ENCODE measurements at regions not wholly inside any gene's neighbourhood (a gene's known extent, or its start where the extent isn't known, plus 50 kb on each side); places are given as distances from the start of the nearest gene placed in this dataset.

- Histone ChIP-seq H3K27me3 (no peaks in the 10 kb centered on the region), H3K36me3 (no peaks in the 10 kb centered on the region), H3K9me3 (no peaks in the 10 kb centered on the region), H3K4me3 (ENCODE audit: low read depth in 1 of 2, low read length in 1 of 2) (no peak overlapping the region), H3K4me1 (ENCODE audit: control insufficient read depth in 1 of 2, insufficient read depth in 1 of 2, low read depth in 1 of 2, low read length in 1 of 2) (no peaks in the 10 kb centered on the region), H3K27ac (no peak overlapping the region)
- no peak for TF ChIP-seq CTCF (IDR thresholded peaks at IDR 0.05)
Measured at GRCh38 chr6:74851596-74851995, 354.3 kb downstream of the COL12A1 start.

- no peaks in the 10 kb centered on the region for H3K36me3 ChIP-seq
- H3K27ac ChIP-seq: no peak overlapping the region
- H3K4me3 ChIP-seq (ENCODE audit: low read depth in 1 of 2, low read length in 1 of 2): no peak overlapping the region
- no peak for TF ChIP-seq CTCF (IDR thresholded peaks at IDR 0.05)
- H3K4me1 ChIP-seq (ENCODE audit: control insufficient read depth in 1 of 2, insufficient read depth in 1 of 2, low read depth in 1 of 2, low read length in 1 of 2): no peaks in the 10 kb centered on the region
- no peaks in the 10 kb centered on the region for H3K9me3 ChIP-seq
- H3K27me3 ChIP-seq: no peaks in the 10 kb centered on the region
Measured at GRCh38 chr6:74840953-74841352, 364.9 kb downstream of the COL12A1 start.

GRCh38 chr6:74834967-74835366, 370.9 kb downstream of the COL12A1 start:
- no peaks in the 10 kb centered on the region for H3K36me3 ChIP-seq

GRCh38 chr6:74826263-74826662, 379.6 kb downstream of the COL12A1 start:
- Histone ChIP-seq H3K4me3 (ENCODE audit: low read depth in 1 of 2, low read length in 1 of 2) (no peak overlapping the region), H3K9me3 (no peaks in the 10 kb centered on the region), H3K27ac (no peak overlapping the region), H3K27me3 (no peaks in the 10 kb centered on the region), H3K36me3 (no peaks in the 10 kb centered on the region), H3K4me1 (ENCODE audit: control insufficient read depth in 1 of 2, insufficient read depth in 1 of 2, low read depth in 1 of 2, low read length in 1 of 2) (no peaks in the 10 kb centered on the region)
- TF ChIP-seq CTCF (IDR thresholded peaks at IDR 0.05): no peak

More at GRCh38 chr6:74834967-74835366, 370.9 kb downstream of the COL12A1 start:
- Histone ChIP-seq H3K4me1 (ENCODE audit: control insufficient read depth in 1 of 2, insufficient read depth in 1 of 2, low read depth in 1 of 2, low read length in 1 of 2) (no peaks in the 10 kb centered on the region), H3K9me3 (no peaks in the 10 kb centered on the region), H3K27ac (no peak overlapping the region), H3K4me3 (ENCODE audit: low read depth in 1 of 2, low read length in 1 of 2) (no peak overlapping the region), H3K27me3 (no peaks in the 10 kb centered on the region)
- no peak for TF ChIP-seq CTCF (IDR thresholded peaks at IDR 0.05)

- H3K36me3 ChIP-seq: no peaks in the 10 kb centered on the region
- no peaks in the 10 kb centered on the region for H3K27me3 ChIP-seq
- no peak for TF ChIP-seq CTCF (IDR thresholded peaks at IDR 0.05)
- H3K4me3 ChIP-seq (ENCODE audit: low read depth in 1 of 2, low read length in 1 of 2): no peak overlapping the region
- H3K27ac ChIP-seq: no peak overlapping the region
- no peaks in the 10 kb centered on the region for H3K4me1 ChIP-seq (ENCODE audit: control insufficient read depth in 1 of 2, insufficient read depth in 1 of 2, low read depth in 1 of 2, low read length in 1 of 2)
- H3K9me3 ChIP-seq: no peaks in the 10 kb centered on the region
Measured at GRCh38 chr6:74814440-74814839, 391.4 kb downstream of the COL12A1 start.

- no peaks in the 10 kb centered on the region for H3K9me3 ChIP-seq
- H3K36me3 ChIP-seq: no peaks in the 10 kb centered on the region
- no peaks in the 10 kb centered on the region for H3K4me1 ChIP-seq (ENCODE audit: control insufficient read depth in 1 of 2, insufficient read depth in 1 of 2, low read depth in 1 of 2, low read length in 1 of 2)
- no peak overlapping the region for H3K27ac ChIP-seq
- TF ChIP-seq CTCF (IDR thresholded peaks at IDR 0.05): no peak
- no peak overlapping the region for H3K4me3 ChIP-seq (ENCODE audit: low read depth in 1 of 2, low read length in 1 of 2)
- H3K27me3 ChIP-seq: no peaks in the 10 kb centered on the region
Measured at GRCh38 chr6:74807674-74808073, 398.2 kb downstream of the COL12A1 start.
